ENCODE measurements at regions not wholly inside any gene's neighbourhood (a gene's known extent, or its start where the extent isn't known, plus 50 kb on each side); places are given as distances from the start of the nearest gene placed in this dataset.

GRCh38 chr5:17819783-17820182, 185.5 kb downstream of the TAF11L14 start:
- no peak for TF ChIP-seq CTCF (IDR thresholded peaks at IDR 0.05)
- no peak for TF ChIP-seq POLR2A (IDR thresholded peaks at IDR 0.05)

Measured in uterus (tissue), 2 donors.